ENCODE measurements at regions not wholly inside any gene's neighbourhood (a gene's known extent, or its start where the extent isn't known, plus 50 kb on each side); places are given as distances from the start of the nearest gene placed in this dataset.

- ChIA-PET CTCF (no interaction called here), POLR2A (no interaction called here)
- H3K79me2 ChIP-seq (ENCODE audit: control insufficient read depth, insufficient read depth, low read length), result no peaks in the 10 kb centered on the region
- dilution Hi-C loops (cut with MboI; ENCODE audit: extremely low pct_ligation_motif_present, low sequenced_read_pairs) (no loop called here), intact Hi-C loops (cut with micrococcal nuclease) (no loop called here)
- no TSS peak for BruUV-seq (replicated peaks)
- no peak for FAIRE-seq
- H3K4me2 ChIP-seq (ENCODE audit: insufficient read depth, low read length), result no peak overlapping the region
- DNase-seq (ENCODE audit: low read depth, low spot score), result no peak
- no peak overlapping the region for H2AFZ ChIP-seq (ENCODE audit: low read depth, low read length)
- TF ChIP-seq FOS (IDR thresholded peaks at IDR 0.05; ENCODE audit: borderline replicate concordance, insufficient read depth, low read length) (no peak), CTCF (IDR thresholded peaks at IDR 0.05; ENCODE audit: extremely low read depth in 1 of 2, insufficient read depth in 1 of 2, low read depth in 1 of 2, low read length in 2 of 2) (no peak), JUN (IDR thresholded peaks at IDR 0.05; ENCODE audit: borderline replicate concordance, insufficient read depth, insufficient read length, low read depth) (no peak), MAX (IDR thresholded peaks at IDR 0.05; ENCODE audit: insufficient read depth, insufficient read length) (no peak), POLR2AphosphoS5 (IDR thresholded peaks at IDR 0.05; ENCODE audit: insufficient read depth, low read depth, low read length) (no peak), GATA2 (IDR thresholded peaks at IDR 0.05; ENCODE audit: insufficient read depth, insufficient read length, low read depth, low read length) (no peak), POLR2A (IDR thresholded peaks at IDR 0.05; ENCODE audit: low read depth, low read length) (no peak), MYC (IDR thresholded peaks at IDR 0.05; ENCODE audit: low read depth, low read length) (no peak), EZH2 (IDR thresholded peaks at IDR 0.05; ENCODE audit: borderline replicate concordance, low read depth, low read length, severe bottlenecking) (no peak)
- no peak overlapping the region for H3K9ac ChIP-seq (replicated peaks; ENCODE audit: extremely low read depth, insufficient read depth, low read length)
- peaks cover 19% of the 10 kb centered on the region for H3K4me1 ChIP-seq (ENCODE audit: control insufficient read depth, extremely low read depth, insufficient read depth, low read length)
- H3K27ac ChIP-seq (ENCODE audit: insufficient read depth, low read depth, low read length), result no peak overlapping the region
- H3K27me3 ChIP-seq (ENCODE audit: control insufficient read depth in 2 of 2, insufficient read depth in 2 of 2, low read length in 2 of 2), result no peaks in the 10 kb centered on the region
- H3K9me3 ChIP-seq (replicated peaks; ENCODE audit: control insufficient read depth, insufficient read depth, low read length), result no peaks in the 10 kb centered on the region
- H3K36me3 ChIP-seq (ENCODE audit: control insufficient read depth in 2 of 2, extremely low read depth in 1 of 2, insufficient read depth in 2 of 2, low read length in 2 of 2), result no peaks in the 10 kb centered on the region
- no peaks in the 10 kb centered on the region for H3K9me1 ChIP-seq (replicated peaks; ENCODE audit: control insufficient read depth, extremely low read depth, insufficient read depth, low read length)
- no peak overlapping the region for H3K4me3 ChIP-seq (replicated peaks in 1 of 3; ENCODE audit: insufficient read depth in 1 of 3, low read depth in 1 of 3, low read length in 3 of 3)
- H4K20me1 ChIP-seq (replicated peaks; ENCODE audit: control insufficient read depth, extremely low read depth, insufficient read depth, low read length), result no peaks in the 10 kb centered on the region
Observed at GRCh38 chr15:81514725-81515124, 140.7 kb upstream of the TMC3 start.
